Gastrocnemius medialis (tissue), 4 donors: ENCODE measurements at regions not wholly inside any gene's neighbourhood (a gene's known extent, or its start where the extent isn't known, plus 50 kb on each side); places are given as distances from the start of the nearest gene placed in this dataset.

Experiments used
- POLR2A ChIP-seq, 2 donors: fragments of 450-650 bp; IDR thresholded peaks; one replicate each; pipeline ENCODE4 v1.6.1; 2017; ENCODE audit warnings: antibody characterized with exemption in 2 of 2, mild to moderate bottlenecking in 2 of 2, moderate library complexity in 2 of 2
- TF ChIP-seq, protein P1 (sequence below), 5 experiments: fragments of 450-650 bp in 3 of 5; fragments of 200-600 bp in 2 of 5; sonication (generic) in 2 of 5; IDR thresholded peaks in 4 of 5; conservative IDR thresholded peaks in 1 of 5; 1 replicate in 4 of 5; 2 replicates in 1 of 5; pipeline ENCODE4 v1.5.1; 2016 to 2019; ENCODE audit warnings: antibody characterized with exemption in 5 of 5, mild to moderate bottlenecking in 3 of 5, moderate library complexity in 3 of 5

- TF ChIP-seq, protein P1, sequence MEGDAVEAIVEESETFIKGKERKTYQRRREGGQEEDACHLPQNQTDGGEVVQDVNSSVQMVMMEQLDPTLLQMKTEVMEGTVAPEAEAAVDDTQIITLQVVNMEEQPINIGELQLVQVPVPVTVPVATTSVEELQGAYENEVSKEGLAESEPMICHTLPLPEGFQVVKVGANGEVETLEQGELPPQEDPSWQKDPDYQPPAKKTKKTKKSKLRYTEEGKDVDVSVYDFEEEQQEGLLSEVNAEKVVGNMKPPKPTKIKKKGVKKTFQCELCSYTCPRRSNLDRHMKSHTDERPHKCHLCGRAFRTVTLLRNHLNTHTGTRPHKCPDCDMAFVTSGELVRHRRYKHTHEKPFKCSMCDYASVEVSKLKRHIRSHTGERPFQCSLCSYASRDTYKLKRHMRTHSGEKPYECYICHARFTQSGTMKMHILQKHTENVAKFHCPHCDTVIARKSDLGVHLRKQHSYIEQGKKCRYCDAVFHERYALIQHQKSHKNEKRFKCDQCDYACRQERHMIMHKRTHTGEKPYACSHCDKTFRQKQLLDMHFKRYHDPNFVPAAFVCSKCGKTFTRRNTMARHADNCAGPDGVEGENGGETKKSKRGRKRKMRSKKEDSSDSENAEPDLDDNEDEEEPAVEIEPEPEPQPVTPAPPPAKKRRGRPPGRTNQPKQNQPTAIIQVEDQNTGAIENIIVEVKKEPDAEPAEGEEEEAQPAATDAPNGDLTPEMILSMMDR (IDR thresholded peaks at IDR 0.05 in 4 of 5, conservative IDR thresholded peaks at IDR 0.05 in 1 of 5), result no peak
- no peak for TF ChIP-seq POLR2A (IDR thresholded peaks at IDR 0.05)
Observed at GRCh38 chr1:238927899-238928298, 458.5 kb upstream of the CHRM3 start.
